ENCODE measurements at regions not wholly inside any gene's neighbourhood (a gene's known extent, or its start where the extent isn't known, plus 50 kb on each side); places are given as distances from the start of the nearest gene placed in this dataset.

DNA sequence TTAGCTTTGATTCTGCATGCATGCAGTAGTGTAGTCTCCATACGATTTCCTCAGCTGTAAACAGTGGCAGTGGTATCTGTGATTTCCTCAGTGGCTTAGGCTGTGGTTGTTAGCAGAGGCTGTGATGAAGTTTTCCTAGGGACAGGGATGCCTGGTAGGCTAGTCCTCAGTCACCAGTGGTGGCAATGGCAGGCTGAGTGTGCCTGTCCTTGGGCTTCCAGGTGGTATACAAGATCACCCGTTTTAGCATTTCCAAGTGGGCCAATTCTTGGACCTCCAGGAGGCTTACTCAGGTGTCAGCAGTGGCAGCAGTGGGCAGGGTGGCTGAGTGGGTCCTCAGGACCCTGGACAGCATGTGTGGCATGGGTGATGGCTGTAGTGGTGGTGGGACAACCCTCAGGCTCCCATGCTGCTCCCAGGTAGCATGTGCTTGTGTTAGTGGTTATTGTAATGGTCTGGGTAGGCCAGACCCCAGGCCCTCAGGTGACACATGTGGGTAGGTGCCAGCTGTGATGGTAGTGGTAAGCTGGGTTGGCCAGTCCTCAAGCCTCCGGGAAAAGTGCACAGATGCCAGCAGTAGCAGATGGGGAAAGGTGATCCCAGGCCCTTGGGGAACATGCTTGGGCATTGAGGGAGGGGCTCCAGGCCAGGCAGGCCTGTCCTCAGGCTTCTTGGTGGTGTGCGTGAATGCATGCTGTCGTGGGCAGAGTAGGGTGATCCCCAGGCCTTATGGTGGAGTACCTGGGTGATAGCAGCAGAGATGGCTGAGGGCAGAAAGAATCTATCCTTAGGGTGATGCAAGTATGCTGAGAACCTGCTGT, 146.5 kb downstream of the PAPOLA start:
- no peak for TF ChIP-seq EZH2phosphoT487 (IDR thresholded peaks at IDR 0.05; ENCODE audit: low read depth, severe bottlenecking, unreplicated experiment)
- TF ChIP-seq EZH2 (IDR thresholded peaks at IDR 0.05; ENCODE audit: borderline replicate concordance) = no peak
- TF ChIP-seq, protein P1, sequence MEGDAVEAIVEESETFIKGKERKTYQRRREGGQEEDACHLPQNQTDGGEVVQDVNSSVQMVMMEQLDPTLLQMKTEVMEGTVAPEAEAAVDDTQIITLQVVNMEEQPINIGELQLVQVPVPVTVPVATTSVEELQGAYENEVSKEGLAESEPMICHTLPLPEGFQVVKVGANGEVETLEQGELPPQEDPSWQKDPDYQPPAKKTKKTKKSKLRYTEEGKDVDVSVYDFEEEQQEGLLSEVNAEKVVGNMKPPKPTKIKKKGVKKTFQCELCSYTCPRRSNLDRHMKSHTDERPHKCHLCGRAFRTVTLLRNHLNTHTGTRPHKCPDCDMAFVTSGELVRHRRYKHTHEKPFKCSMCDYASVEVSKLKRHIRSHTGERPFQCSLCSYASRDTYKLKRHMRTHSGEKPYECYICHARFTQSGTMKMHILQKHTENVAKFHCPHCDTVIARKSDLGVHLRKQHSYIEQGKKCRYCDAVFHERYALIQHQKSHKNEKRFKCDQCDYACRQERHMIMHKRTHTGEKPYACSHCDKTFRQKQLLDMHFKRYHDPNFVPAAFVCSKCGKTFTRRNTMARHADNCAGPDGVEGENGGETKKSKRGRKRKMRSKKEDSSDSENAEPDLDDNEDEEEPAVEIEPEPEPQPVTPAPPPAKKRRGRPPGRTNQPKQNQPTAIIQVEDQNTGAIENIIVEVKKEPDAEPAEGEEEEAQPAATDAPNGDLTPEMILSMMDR (IDR thresholded peaks at IDR 0.05; ENCODE audit: poor library complexity) = no peak
- H3K4me1 ChIP-seq (ENCODE audit: insufficient read depth) = no peaks in the 10 kb centered on the region
- H3K27ac ChIP-seq = no peak overlapping the region
- no peaks in the 10 kb centered on the region for H3K27me3 ChIP-seq
- no peaks in the 10 kb centered on the region for H3K9me3 ChIP-seq (ENCODE audit: low read depth)
- no peaks in the 10 kb centered on the region for H4K20me1 ChIP-seq (ENCODE audit: insufficient read depth, poor library complexity, severe bottlenecking)
- no peaks in the 10 kb centered on the region for H3K79me2 ChIP-seq
- H3K36me3 ChIP-seq (replicated peaks; ENCODE audit: insufficient read depth, low read depth) = no peaks in the 10 kb centered on the region
- H2AFZ ChIP-seq = no peak overlapping the region
- no peak for DNase-seq (ENCODE audit: low spot score)
- WGBS (ENCODE audit: low lambda C conversion rate, missing lambda C conversion rate) = 79% methylated on average over 5 of the region's 5 CpGs
- no peak overlapping the region for H3K4me2 ChIP-seq
- no peaks in the 10 kb centered on the region for H3K9me2 ChIP-seq (replicated peaks; ENCODE audit: insufficient read depth)
- H3K4me3 ChIP-seq = no peak overlapping the region

GRCh38 chr14:96649327-96649601, 147.1 kb downstream of the PAPOLA start:
- Histone ChIP-seq H3K4me3 (no peak overlapping the region), H3K4me1 (ENCODE audit: insufficient read depth) (no peaks in the 10 kb centered on the region), H3K36me3 (replicated peaks; ENCODE audit: insufficient read depth, low read depth) (no peaks in the 10 kb centered on the region), H3K79me2 (no peaks in the 10 kb centered on the region), H3K27me3 (no peaks in the 10 kb centered on the region), H3K27ac (no peak overlapping the region), H3K4me2 (no peak overlapping the region), H3K9me3 (ENCODE audit: low read depth) (no peaks in the 10 kb centered on the region), H4K20me1 (ENCODE audit: insufficient read depth, poor library complexity, severe bottlenecking) (no peaks in the 10 kb centered on the region), H3K9me2 (replicated peaks; ENCODE audit: insufficient read depth) (no peaks in the 10 kb centered on the region), H2AFZ (no peak overlapping the region)
- DNase-seq (ENCODE audit: low spot score) = no peak
- 81% methylated on average over 2 of the region's 2 CpGs for WGBS (ENCODE audit: low lambda C conversion rate, missing lambda C conversion rate)
- TF ChIP-seq, protein P1 (IDR thresholded peaks at IDR 0.05; ENCODE audit: poor library complexity) = no peak
- TF ChIP-seq EZH2 (IDR thresholded peaks at IDR 0.05; ENCODE audit: borderline replicate concordance) (no peak), EZH2phosphoT487 (IDR thresholded peaks at IDR 0.05; ENCODE audit: low read depth, severe bottlenecking, unreplicated experiment) (no peak)

DNA sequence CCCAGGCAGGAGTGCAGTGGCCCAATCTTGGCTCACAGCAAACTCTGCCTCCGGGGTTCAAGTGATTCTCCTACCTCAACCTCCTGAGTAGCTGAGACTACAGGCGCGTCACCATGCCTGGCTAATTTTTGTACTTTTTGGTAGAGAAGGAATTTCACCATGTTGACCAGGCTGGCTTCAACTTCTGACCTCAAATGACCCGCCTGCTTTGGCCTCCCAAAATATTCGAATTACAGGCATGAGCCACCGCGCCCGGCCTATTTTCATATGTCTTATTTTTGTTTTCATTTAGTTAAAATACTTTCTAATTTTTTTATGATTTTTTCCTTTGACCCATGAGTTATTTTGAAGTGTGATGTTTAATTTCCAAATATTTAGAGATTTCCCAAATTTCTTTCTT, 143.6 kb upstream of the VRK1 start:
- Histone ChIP-seq H3K27me3 (no peaks in the 10 kb centered on the region), H3K36me3 (replicated peaks; ENCODE audit: insufficient read depth, low read depth) (no peaks in the 10 kb centered on the region), H4K20me1 (ENCODE audit: insufficient read depth, poor library complexity, severe bottlenecking) (no peaks in the 10 kb centered on the region), H3K9me3 (ENCODE audit: low read depth) (no peaks in the 10 kb centered on the region), H3K9me2 (replicated peaks; ENCODE audit: insufficient read depth) (no peaks in the 10 kb centered on the region), H3K4me1 (ENCODE audit: insufficient read depth) (no peaks in the 10 kb centered on the region), H3K27ac (no peak overlapping the region), H3K79me2 (no peaks in the 10 kb centered on the region), H2AFZ (no peak overlapping the region), H3K4me3 (no peak overlapping the region), H3K4me2 (no peak overlapping the region)
- 92% methylated on average over 8 of the region's 8 CpGs for WGBS (ENCODE audit: low lambda C conversion rate, missing lambda C conversion rate)
- DNase-seq (ENCODE audit: low spot score) = no peak
- TF ChIP-seq, protein P1 (IDR thresholded peaks at IDR 0.05; ENCODE audit: poor library complexity) = no peak
- no peak for TF ChIP-seq EZH2phosphoT487 (IDR thresholded peaks at IDR 0.05; ENCODE audit: low read depth, severe bottlenecking, unreplicated experiment)
- TF ChIP-seq EZH2 (IDR thresholded peaks at IDR 0.05; ENCODE audit: borderline replicate concordance) = no peak

Measured in hepatocyte (in vitro differentiated cells).